HepG2 (cell line): ENCODE measurements at regions not wholly inside any gene's neighbourhood (a gene's known extent, or its start where the extent isn't known, plus 50 kb on each side); places are given as distances from the start of the nearest gene placed in this dataset.

Source experiments
- ATAC-seq: fragments of 200-7000 bp; cut with Tn5 transposase; 3 replicates; pipeline ENCODE4 v1.9.1; 2020; ENCODE audit warnings: mild to moderate bottlenecking, moderate library complexity
- BruUV-seq: library from RNA; stranded (reverse); fragments of 400-500 nt; replicated peaks from 2 replicates; lab custom pipeline; 2021; lab: Mats Ljungman, UMichigan
- CTCF ChIA-PET: fragments of 300-600 bp; formaldehyde crosslinking; extraction: SDS; loops from one replicate; lab custom pipeline; 2021; ENCODE audit warnings: low total read pairs, inconsistent platforms, low intra/inter-chr PET ratio; lab: Yijun Ruan, JAX
- POLR2A ChIA-PET: fragments of 350-600 bp; sonication (Branson Sonifier 250); formaldehyde crosslinking; loops from one replicate; lab custom pipeline; 2020; ENCODE audit warnings: antibody characterized with exemption, inconsistent platforms; lab: Yijun Ruan, JAX
- DNase-seq: peaks from one replicate; pipeline ENCODE4 v3.0.0-alpha.2; 2015; ENCODE audit warnings: low spot score
- FAIRE-seq: peaks from 3 replicates; lab custom pipeline; 2011; peaks lifted over from hg19 to GRCh38; lab: Jason Lieb, UNC
- H2AFZ ChIP-seq: one replicate; pipeline ENCODE4 v1.6.1; 2011; ENCODE audit warnings: low read length, inconsistent platforms
- H3K27ac ChIP-seq: fragments of 300-600 bp; 3 replicates; pipeline ENCODE4 v1.8.0; 2011; ENCODE audit warnings: mixed run types, mild to moderate bottlenecking, mixed read lengths, low read length, inconsistent platforms; ENCODE audit not compliant: insufficient read depth; ENCODE audit errors: extremely low read length
- H3K27me3 ChIP-seq, 2 experiments: fragments of 200-600 bp in 1 of 2; 2 replicates in 1 of 2; 3 replicates in 1 of 2; pipeline versions ENCODE4 v1.6.0 to v1.8.0; 2011; ENCODE audit warnings: low read length in 2 of 2, mild to moderate bottlenecking in 2 of 2, moderate library complexity in 2 of 2, inconsistent platforms in 1 of 2; ENCODE audit not compliant: insufficient read depth in 2 of 2, control insufficient read depth in 1 of 2
- H3K36me3 ChIP-seq, 2 experiments: fragments of 200-600 bp in 1 of 2; replicated peaks in 1 of 2; 2 replicates in 1 of 2; 3 replicates in 1 of 2; pipeline versions ENCODE4 v1.5.1 to v1.8.0; 2011; ENCODE audit warnings: low read length in 2 of 2, inconsistent platforms in 1 of 2; ENCODE audit not compliant: insufficient read depth in 2 of 2, control insufficient read depth in 1 of 2
- H3K4me1 ChIP-seq: 2 replicates; pipeline ENCODE4 v1.5.1; 2012; ENCODE audit warnings: low read length, inconsistent platforms; ENCODE audit not compliant: insufficient read depth
- H3K4me2 ChIP-seq: 2 replicates; pipeline ENCODE4 v1.6.0; 2011; ENCODE audit warnings: low read depth, low read length, inconsistent platforms
- H3K4me3 ChIP-seq, 3 experiments: fragments of 200-600 bp in 1 of 3; sonication (generic), shearing (Covaris generic) in 1 of 3; replicated peaks in 1 of 3; 2 replicates each; pipeline ENCODE4 v1.5.1; 2011 to 2016; ENCODE audit warnings: low read length in 3 of 3, inconsistent platforms in 2 of 3, low read depth in 2 of 3, mild to moderate bottlenecking in 2 of 3, control low read depth in 1 of 3, mixed read lengths in 1 of 3; ENCODE audit not compliant: insufficient read depth in 1 of 3
- H3K79me2 ChIP-seq: one replicate; pipeline ENCODE4 v1.6.1; 2011; ENCODE audit warnings: low read length, inconsistent platforms; ENCODE audit not compliant: insufficient read depth
- H3K9ac ChIP-seq: 2 replicates; pipeline ENCODE4 v1.6.0; 2011; ENCODE audit warnings: mild to moderate bottlenecking, low read depth, low read length, inconsistent platforms; ENCODE audit not compliant: insufficient read depth
- H3K9me3 ChIP-seq: 2 replicates; pipeline ENCODE4 v1.5.1; 2012; ENCODE audit warnings: mild to moderate bottlenecking, low read length
- H4K20me1 ChIP-seq: 2 replicates; pipeline ENCODE4 v1.6.0; 2011; ENCODE audit warnings: inconsistent platforms, mild to moderate bottlenecking, low read length, moderate library complexity; ENCODE audit not compliant: insufficient read depth
- GABPB1 ChIP-seq: IDR thresholded peaks from 2 replicates; pipeline ENCODE4 v1.6.1; 2016; ENCODE audit warnings: mild to moderate bottlenecking, missing genetic modification reagents, moderate library complexity, missing compliant biosample characterization
- KDM5B ChIP-seq: sonication (generic); formaldehyde crosslinking; IDR thresholded peaks from 2 replicates; pipeline ENCODE4 v1.4.0; 2020; ENCODE audit warnings: missing genetic modification reagents, mild to moderate bottlenecking, borderline replicate concordance
- SNRNP70 ChIP-seq: fragments of 200-400 bp; formaldehyde crosslinking; IDR thresholded peaks from 2 replicates; pipeline ENCODE4 v1.6.1; 2017; ENCODE audit warnings: mild to moderate bottlenecking, low read depth, low read length, moderate library complexity
- THAP8 ChIP-seq: sonication (generic); formaldehyde crosslinking; IDR thresholded peaks from 2 replicates; pipeline ENCODE4 v1.5.1; 2020; ENCODE audit warnings: missing genetic modification reagents, mild to moderate bottlenecking, borderline replicate concordance
- TIGD3 ChIP-seq: sonication (generic); formaldehyde crosslinking; IDR thresholded peaks from 2 replicates; pipeline ENCODE4 v1.5.1; 2020; ENCODE audit warnings: mild to moderate bottlenecking, missing genetic modification reagents, borderline replicate concordance
- ZBTB21 ChIP-seq: sonication (generic); formaldehyde crosslinking; IDR thresholded peaks from 2 replicates; pipeline ENCODE4 v1.4.0; 2020; ENCODE audit warnings: missing genetic modification reagents
- ZKSCAN8 ChIP-seq: IDR thresholded peaks from 2 replicates; pipeline ENCODE4 v1.6.1; 2016; ENCODE audit warnings: borderline replicate concordance, missing genetic modification reagents, missing compliant biosample characterization
- ZNF687 ChIP-seq: sonication (generic); formaldehyde crosslinking; IDR thresholded peaks from 2 replicates; pipeline ENCODE4 v1.5.1; 2020; ENCODE audit warnings: mild to moderate bottlenecking, missing genetic modification reagents, moderate library complexity
- WGBS: methylation state at CpG from one replicate; pipeline ENCODE4 v1.1.6; 2017; ENCODE audit warnings: low lambda C conversion rate; 5-methylcytosine and 5-hydroxymethylcytosine counted together
- in situ Hi-C: cut with HindIII; loops from 2 replicates; pipeline ENCODE4 v1.10.0; 2017; ENCODE audit warnings: low pct_unique_long_range_greater_than_20kb; ENCODE audit not compliant: extremely low pct_ligation_motif_present
- intact Hi-C: fragments of 100-400 bp; cut with micrococcal nuclease; formaldehyde crosslinking; loops from one replicate; pipeline ENCODE4 v1.10.0; 2022; ENCODE audit not compliant: unreplicated experiment

- WGBS: 42% methylated on average over 16 of the region's 16 CpGs
- Histone ChIP-seq H3K36me3 (no peaks in the 10 kb centered on the region), H3K4me1 (peaks cover 33% of the 10 kb centered on the region), H3K4me3 (no peak overlapping the region), H2AFZ (no peak overlapping the region), H3K9ac (no peak overlapping the region), H3K9me3 (no peaks in the 10 kb centered on the region), H4K20me1 (no peaks in the 10 kb centered on the region), H3K27me3 (peaks cover 4 to 47% of the 10 kb centered on the region in 2 experiments), H3K4me2 (no peak overlapping the region), H3K79me2 (no peaks in the 10 kb centered on the region), H3K27ac (no peak overlapping the region)
- no peak for FAIRE-seq
- POLR2A ChIA-PET: no interaction called here
- ATAC-seq: no peak
- no peak for DNase-seq
- intact Hi-C loops: loop anchor here (10.0 kb wide), 1 partner anchor 52 kb away; no protein-coding TSS in a partner anchor
- no TSS peak for BruUV-seq
- TF ChIP-seq ZKSCAN8 (CRISPR knock-in tag): no peak
- in situ Hi-C loops: no loop called here
- CTCF ChIA-PET: no interaction called here
These were observed 82.4 kb upstream of the CLDN5 start for GRCh38 chr22:19606332-19607191.

- Histone ChIP-seq H3K36me3 (no peaks in the 10 kb centered on the region), H2AFZ (no peak overlapping the region), H3K4me1 (peaks cover 33% of the 10 kb centered on the region), H3K27me3 (peaks cover 4 to 50% of the 10 kb centered on the region in 2 experiments), H3K9ac (no peak overlapping the region), H3K9me3 (no peaks in the 10 kb centered on the region), H3K27ac (no peak overlapping the region), H4K20me1 (no peaks in the 10 kb centered on the region), H3K4me2 (no peak overlapping the region), H3K79me2 (no peaks in the 10 kb centered on the region), H3K4me3 (no peak overlapping the region)
- peak; percentile 20; the same call in 2 of the 3 replicates for ATAC-seq
- 41% methylated on average over 22 of the region's 25 CpGs for WGBS
- no peak for FAIRE-seq
- in situ Hi-C loops (no loop called here), intact Hi-C loops (loop anchor here (10.0 kb wide), 1 partner anchor 53 kb away; no protein-coding TSS in a partner anchor)
- CTCF ChIA-PET: no interaction called here
- no peak for DNase-seq
- no TSS peak for BruUV-seq
- POLR2A ChIA-PET: no interaction called here
- no peak for TF ChIP-seq SNRNP70
- peak; percentile 22; the same call in 1 of the 2 replicates for TF ChIP-seq ZNF687
- TF ChIP-seq KDM5B (CRISPR knock-in tag): peak; percentile 28; the same call in 1 of the 2 replicates
- TF ChIP-seq TIGD3 (CRISPR knock-in tag): no peak
- TF ChIP-seq ZBTB21 (CRISPR knock-in tag): 0 out of 2 replicates have a peak, but pooled peaks have one; percentile 12
- TF ChIP-seq GABPB1: peak; percentile 27; the same call in 1 of the 2 replicates
- TF ChIP-seq THAP8 (CRISPR knock-in tag): no peak
These were observed 83.2 kb upstream of the CLDN5 start for GRCh38 chr22:19607192-19608002.
